K562 (cell line): ENCODE measurements at regions not wholly inside any gene's neighbourhood (a gene's known extent, or its start where the extent isn't known, plus 50 kb on each side); places are given as distances from the start of the nearest gene placed in this dataset.

Source experiments
- FOXA1 ChIP-seq: fragments of 450-650 bp; IDR thresholded peaks from 2 replicates; pipeline ENCODE4 v1.6.1; 2016; ENCODE audit warnings: mild to moderate bottlenecking, borderline replicate concordance
- NFXL1 ChIP-seq: fragments of 450-650 bp; formaldehyde crosslinking; IDR thresholded peaks from 2 replicates; pipeline ENCODE4 v1.4.0; 2021; ENCODE audit warnings: mild to moderate bottlenecking
- XRCC4 ChIP-seq: IDR thresholded peaks from one replicate; pipeline ENCODE4 v1.6.1; 2011; ENCODE audit not compliant: insufficient read depth, insufficient read length; ENCODE audit errors: extremely low read depth
- TF ChIP-seq, protein P1 (sequence below), 2 experiments: fragments of 200-800 bp in 1 of 2; sonication (Bioruptor generic) in 1 of 2; sonication (generic) in 1 of 2; formaldehyde crosslinking in 1 of 2; IDR thresholded peaks in 1 of 2; conservative IDR thresholded peaks in 1 of 2; 2 replicates each; pipeline versions ENCODE4 v1.5.0 to v1.6.1; 2016 to 2020; ENCODE audit warnings: missing compliant biosample characterization in 1 of 2, missing genetic modification characterization in 1 of 2, missing genetic modification reagents in 1 of 2

DNA sequence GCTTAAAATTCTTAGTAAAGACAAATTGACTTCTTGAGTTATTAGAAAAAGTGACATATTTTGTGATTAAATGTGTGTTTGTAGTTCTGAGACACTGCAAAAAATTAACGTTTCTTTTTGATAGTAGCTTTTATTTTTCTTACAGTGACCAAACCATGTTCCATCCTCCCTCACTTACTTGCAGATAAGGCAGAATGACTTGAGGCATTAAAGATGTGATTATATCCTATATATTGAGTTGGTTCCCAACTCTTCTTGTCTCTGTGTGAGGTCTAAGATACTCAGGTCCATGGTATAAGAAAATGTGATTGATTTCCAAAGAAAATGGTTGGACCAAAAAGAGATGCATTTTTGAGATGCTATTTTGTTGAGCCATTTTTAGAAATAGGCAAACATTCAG lies 238.3 kb upstream of the NR2F2 start:
- TF ChIP-seq FOXA1 (no peak), XRCC4 (no peak), NFXL1 (CRISPR knock-in tag) (no peak)
- TF ChIP-seq, protein P1, sequence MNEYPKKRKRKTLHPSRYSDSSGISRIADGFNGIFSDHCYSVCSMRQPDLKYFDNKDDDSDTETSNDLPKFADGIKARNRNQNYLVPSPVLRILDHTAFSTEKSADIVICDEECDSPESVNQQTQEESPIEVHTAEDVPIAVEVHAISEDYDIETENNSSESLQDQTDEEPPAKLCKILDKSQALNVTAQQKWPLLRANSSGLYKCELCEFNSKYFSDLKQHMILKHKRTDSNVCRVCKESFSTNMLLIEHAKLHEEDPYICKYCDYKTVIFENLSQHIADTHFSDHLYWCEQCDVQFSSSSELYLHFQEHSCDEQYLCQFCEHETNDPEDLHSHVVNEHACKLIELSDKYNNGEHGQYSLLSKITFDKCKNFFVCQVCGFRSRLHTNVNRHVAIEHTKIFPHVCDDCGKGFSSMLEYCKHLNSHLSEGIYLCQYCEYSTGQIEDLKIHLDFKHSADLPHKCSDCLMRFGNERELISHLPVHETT (CRISPR knock-in tag; conservative IDR thresholded peaks at IDR 0.05 in 1 of 2, IDR thresholded peaks at IDR 0.05 in 1 of 2), result no peak
